GM19328 (cell line): ENCODE measurements at regions not wholly inside any gene's neighbourhood (a gene's known extent, or its start where the extent isn't known, plus 50 kb on each side); places are given as distances from the start of the nearest gene placed in this dataset.
"Not testable (repeated sequence)": the region's sequence is repeated elsewhere in the genome, so short reads cannot be mapped to it uniquely, and the experiment has no call there.

Experiments used
- ATAC-seq: cut with Tn5 transposase; IDR thresholded peaks from one replicate; pipeline ENCODE4 v1.9.1; 2021; ENCODE audit warnings: mild to moderate bottlenecking, moderate library complexity; ENCODE audit not compliant: unreplicated experiment

DNA sequence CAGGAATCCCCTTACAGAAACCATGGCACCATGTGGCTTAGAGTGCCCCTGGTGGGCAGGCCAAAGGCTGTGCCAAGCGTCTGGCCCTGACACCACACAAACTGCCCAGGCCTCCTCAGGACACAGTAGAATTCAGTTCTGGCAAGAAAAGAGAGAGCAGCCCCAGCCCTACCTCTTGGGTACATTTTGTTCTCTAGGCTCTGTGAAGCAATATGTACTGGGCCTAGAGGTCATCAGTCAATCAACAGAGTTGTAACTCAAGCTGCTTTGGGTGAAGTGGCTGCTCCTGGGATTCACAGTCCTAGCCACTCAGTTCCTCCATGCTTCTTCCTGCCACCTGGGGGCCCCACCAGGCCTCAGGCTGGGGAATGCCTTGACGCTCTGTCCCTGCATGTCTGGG, 158.1 kb upstream of the MAMLD1 start:
- ATAC-seq = no peak

- ATAC-seq = no peak
These were observed 155.4 kb upstream of the MAMLD1 start for GRCh38 chrX:150207733-150208132.

- no peak for ATAC-seq
These were observed 151.1 kb upstream of the MAMLD1 start for GRCh38 chrX:150211988-150212387.

DNA sequence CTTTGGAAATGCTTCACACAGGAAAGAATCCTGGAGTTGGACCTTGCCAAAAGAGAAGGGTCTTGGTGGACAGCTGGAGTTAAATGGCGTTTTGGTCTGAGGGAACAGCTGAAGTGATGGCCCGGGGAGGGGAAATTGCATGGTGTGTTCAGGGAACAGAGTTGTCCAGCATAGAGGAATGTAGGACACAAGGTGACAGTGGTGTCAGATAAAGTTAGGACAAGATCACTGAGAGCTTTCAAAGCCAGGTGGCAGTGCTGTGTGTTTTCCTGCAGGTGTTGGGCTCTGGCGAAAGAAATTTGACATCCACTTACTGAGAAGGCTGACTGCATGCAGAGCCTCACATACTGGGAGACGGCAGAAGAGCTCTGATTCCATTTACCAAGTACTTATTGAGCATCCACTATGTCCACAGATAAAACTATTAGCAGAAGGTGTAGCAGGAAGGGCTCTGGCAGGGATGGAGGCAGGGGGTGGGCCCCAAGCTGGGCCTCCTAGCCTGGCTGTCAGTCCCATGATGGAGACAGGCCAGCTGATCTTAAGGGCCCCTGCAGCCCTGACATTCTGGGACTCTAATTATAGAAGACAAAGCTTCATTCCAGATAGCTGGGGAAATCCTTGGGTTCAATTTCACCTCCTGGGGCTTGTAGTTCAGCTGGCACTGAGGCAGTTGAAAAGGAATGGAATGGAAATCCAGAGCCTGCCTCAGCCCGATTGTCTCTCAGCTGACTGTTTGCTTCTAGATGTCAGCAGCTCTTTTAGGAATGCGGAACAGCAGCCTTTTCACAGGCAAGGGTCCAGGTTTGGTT, 150.2 kb upstream of the MAMLD1 start:
- no peak for ATAC-seq

DNA sequence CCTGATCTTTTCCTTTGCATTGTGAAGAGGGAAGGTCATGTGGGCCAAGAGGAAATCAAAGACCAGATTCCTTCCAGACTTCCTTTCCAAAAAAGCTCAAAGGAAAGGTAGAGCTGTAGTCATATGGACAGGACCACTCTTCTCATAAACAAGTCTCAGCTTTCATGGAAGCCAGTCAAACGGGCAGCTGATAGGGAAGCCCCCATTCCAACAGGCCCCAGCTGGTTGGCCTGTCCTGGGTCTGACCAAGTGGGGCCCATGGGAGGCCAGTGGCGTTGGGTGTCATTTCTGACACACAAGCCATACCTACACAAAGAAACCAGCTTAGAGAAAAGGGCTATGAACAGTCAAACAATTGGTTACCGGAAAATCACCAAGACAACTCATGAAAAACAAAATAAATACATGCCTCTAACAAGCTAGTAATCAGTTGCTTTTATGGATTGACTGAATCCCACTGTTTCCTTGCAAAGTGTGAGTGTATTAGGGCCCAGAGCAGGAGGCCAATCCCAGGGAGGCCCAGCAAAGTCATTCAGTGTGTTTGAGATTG, 149.6 kb upstream of the MAMLD1 start:
- ATAC-seq = no peak

DNA sequence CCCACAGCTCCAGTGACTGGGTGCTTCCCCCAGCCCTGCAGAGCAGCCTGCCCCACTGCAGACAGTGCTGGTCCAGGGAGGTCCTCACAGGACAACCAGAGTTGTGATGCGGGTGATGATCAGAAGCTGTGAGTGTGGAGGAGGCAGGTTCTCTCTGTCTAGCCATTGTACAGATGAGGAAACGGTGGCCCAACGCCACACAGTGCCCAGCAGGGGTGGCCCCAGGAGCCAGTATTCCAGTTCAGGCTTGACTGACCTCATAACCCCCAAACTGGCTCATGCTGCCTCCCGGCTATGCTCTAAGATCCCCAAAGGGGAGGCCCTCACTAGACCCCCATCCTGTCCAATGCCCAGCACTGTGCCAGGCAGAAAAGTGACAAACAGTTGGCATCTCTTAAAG, 147.1 kb upstream of the MAMLD1 start:
- ATAC-seq = not testable (repeated sequence)

- ATAC-seq = no peak
These were observed 146.4 kb upstream of the MAMLD1 start for GRCh38 chrX:150216716-150217115.

- no peak for ATAC-seq
These were observed 145.5 kb upstream of the MAMLD1 start for GRCh38 chrX:150217609-150218008.

GRCh38 chrX:150219374-150220185, 143.5 kb upstream of the MAMLD1 start:
- ATAC-seq = no peak

- no peak for ATAC-seq
These were observed 139.7 kb upstream of the MAMLD1 start for GRCh38 chrX:150223176-150224015.

DNA sequence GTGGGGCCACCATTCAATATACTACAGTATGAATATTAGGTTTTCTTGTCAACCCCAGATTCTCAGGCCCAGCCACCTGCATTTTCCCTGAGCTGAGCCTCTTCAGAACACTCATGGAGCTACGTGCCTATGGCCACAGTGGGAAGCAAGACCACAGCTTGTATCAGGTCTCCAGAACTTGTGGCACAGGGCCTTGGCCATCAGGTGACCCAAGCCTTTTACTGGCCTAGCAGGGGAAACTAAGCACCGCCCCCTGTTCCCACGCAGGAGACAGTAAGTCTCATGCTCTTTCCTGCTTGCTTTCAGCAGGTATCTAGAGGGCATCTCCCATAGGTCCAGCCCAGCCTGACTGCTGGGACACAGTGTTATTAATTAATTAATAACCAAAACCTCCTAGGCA, 138.4 kb upstream of the MAMLD1 start:
- no peak for ATAC-seq

DNA sequence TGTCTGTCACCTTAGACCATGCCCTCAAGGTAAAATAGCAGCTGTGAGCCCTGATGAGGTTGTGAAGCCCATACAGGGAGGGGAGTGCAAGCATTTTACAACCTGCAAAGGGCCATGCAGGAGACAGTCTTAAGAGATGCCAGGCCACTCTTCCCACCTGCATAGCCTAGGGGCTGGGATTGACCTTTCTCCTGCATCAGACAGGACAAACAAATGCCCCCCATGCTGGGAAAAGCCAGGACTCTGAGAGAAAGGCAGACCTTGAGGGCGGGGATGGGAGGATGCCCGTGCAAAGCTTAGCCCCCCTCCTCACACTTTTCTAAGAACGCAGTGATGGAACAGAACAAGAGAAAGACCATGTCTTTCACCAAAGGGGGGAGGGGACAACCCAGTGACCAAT, 137.9 kb upstream of the MAMLD1 start:
- no peak for ATAC-seq

DNA sequence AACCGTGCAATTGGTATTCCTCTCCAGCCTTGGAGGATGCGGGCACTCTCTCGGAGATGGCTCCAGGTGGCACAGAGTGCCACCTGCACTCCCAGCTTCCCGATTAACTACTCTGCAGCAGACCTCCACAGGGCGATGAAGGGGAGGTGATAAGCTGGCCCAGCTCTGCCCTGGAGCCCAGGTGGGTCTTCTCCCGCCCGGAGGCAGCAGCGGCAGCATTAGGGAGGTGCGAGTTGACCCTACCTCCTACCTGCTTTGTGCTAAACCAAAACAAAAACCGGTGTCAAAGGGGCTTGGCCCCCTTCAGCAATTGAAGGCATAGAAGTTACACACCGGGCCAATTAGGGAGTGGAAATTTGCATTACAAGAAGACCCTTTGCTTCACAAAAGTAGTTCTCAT, 137.4 kb upstream of the MAMLD1 start:
- no peak for ATAC-seq

DNA sequence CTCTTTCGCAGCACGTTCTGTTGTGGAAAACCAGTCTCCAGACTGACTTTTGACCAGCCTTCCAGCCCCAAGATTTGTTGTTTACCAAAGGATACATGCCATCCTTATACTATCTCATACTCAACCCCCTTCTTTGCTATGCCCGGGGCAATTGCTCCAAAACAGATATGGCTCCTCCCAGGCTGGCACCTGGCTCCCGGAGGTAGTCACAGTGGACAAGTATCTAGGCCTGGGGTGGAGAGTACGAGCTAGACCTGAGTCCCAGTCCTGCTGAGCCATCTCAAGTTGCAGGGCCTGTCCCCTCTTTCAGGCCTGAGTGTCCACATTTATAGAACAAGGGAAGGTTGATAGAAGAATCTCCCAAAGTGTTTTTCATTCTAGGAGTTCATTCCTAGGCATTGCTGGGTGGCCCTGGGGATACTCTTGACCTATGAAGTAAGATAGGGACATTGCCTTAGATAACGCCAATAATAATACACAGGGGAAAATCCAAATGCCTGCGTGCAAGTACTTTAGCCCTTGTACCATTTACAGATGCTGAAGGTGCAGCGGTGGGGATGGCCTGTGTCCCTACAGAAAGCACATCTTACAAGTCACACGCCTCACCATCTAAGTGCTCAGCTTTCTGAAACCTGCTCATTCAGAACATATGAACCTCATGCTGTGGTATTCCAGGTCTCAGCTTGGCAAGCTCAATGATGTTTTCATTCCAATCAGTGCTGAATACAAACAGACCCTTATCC, 136.7 kb upstream of the MAMLD1 start:
- no peak for ATAC-seq

DNA sequence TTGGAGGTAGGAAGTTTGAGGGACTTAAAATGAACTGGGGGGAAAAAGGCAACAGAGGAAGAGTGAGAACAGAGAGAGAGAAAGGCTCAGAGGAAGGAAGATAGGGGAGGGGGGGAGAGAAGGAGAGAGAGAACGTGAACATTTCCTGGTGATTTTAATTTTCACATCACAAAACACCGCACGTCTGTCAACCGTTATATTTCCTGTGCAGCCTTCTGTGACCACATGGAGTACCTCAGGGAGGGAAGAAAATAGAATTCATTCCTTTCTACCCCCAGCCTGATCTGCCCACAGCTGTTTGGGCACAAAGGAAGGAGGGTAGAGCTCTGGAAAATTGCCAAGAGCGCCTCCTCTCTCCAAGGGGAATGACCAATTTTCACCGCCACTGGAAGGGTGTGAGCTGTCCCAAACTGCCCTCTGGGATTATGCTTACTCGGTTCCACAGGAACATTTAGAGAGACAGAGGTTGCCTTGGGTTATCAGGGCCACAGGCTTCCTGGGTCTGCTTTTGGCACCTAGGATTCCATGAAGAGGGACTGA, 135.7 kb upstream of the MAMLD1 start:
- no peak for ATAC-seq

DNA sequence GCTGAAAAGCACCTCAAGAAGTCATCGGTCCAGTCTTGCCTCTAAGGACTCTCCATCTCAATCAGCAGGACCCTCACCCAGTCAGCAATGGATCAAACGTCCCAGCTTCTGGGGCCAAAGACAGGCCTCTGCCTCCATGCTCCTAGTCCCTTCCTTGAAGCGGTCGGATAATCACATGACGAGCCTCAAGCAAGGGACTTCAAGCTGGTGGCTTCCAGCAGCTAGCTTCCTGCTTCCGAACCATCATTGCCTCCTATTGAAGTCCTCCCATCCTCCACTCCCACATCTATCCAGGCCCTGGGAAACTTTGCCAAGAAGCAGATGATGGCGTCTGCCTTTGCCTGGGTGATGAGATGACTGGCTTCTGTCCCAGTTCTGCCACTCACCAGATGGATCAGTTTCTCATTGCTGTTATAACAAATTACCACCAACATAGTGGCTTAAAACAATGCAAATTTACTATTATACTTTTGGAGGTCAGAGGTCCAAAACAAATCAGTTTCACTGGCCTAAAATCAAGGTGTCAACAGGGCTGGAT, 135.2 kb upstream of the MAMLD1 start:
- ATAC-seq = no peak

GRCh38 chrX:150228431-150228830, 134.7 kb upstream of the MAMLD1 start:
- ATAC-seq = no peak

GRCh38 chrX:150229030-150229429, 134.1 kb upstream of the MAMLD1 start:
- ATAC-seq = no peak

DNA sequence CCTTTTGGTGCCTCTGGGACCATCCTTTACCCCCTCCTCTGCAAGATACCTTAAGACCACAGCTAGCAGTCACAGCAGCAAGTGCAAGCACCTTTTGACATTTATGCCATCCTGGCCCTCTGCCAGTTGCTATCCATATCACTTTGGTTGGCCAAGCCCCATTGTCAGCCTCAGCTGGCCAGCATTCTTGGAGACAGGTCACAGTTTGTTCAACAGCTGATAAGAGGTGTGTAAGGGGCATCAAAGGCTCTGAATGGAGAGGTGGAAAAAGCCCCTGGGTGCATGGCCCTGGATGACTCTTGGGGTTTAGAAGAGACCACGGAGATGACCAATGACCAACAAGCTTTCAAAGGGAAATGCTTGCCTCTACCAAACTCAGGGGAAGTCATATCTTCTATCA, 133.6 kb upstream of the MAMLD1 start:
- no peak for ATAC-seq

DNA sequence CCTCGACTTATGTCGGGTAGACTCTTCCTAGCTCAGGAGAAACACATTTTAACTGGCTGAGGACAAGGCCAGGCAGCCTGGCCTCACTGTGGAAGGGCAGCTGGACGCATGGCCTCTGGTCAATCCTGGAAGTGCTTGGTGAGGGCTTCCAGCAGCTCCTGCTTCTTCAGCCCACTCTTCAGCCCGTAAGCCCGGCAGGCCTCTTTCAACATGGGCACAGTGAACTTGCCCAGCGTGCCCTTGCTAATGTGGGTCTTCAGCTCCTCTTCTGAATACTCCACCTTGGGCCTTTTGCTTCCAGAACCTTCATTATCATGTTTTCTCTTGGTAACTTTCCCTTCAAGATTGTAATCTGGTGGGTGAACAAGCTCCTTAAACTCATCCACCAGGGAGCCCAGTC, 132.2 kb upstream of the MAMLD1 start:
- not testable (repeated sequence) for ATAC-seq
